ENCODE measurements at regions not wholly inside any gene's neighbourhood (a gene's known extent, or its start where the extent isn't known, plus 50 kb on each side); places are given as distances from the start of the nearest gene placed in this dataset.

GRCh38 chr14:106207316-106207715, 680.9 kb downstream of the TMEM121 start:
- H3K9me3 ChIP-seq: no peaks in the 10 kb centered on the region
- 17% methylated on average over 1 of the region's 1 CpG for WGBS (ENCODE audit: missing lambda C conversion rate)
- no peak for DNase-seq (ENCODE audit: low read depth in 1 of 2, low spot score in 1 of 2)
- no peak for ATAC-seq
- no peaks in the 10 kb centered on the region for H3K4me1 ChIP-seq
- no peak for FAIRE-seq
- H3K27ac ChIP-seq: no peak overlapping the region
- POLR2A ChIA-PET: no interaction called here
- no peak overlapping the region for H3K4me2 ChIP-seq
- TF ChIP-seq ZSCAN20 (CRISPR knock-in tag; IDR thresholded peaks at IDR 0.05) (no peak), FOSB (CRISPR knock-in tag; IDR thresholded peaks at IDR 0.05) (no peak), PHF8 (IDR thresholded peaks at IDR 0.05; ENCODE audit: borderline replicate concordance, low read depth) (no peak), MAZ (IDR thresholded peaks at IDR 0.05; ENCODE audit: borderline replicate concordance, low read depth, low read length) (no peak), KDM1A (IDR thresholded peaks at IDR 0.05; ENCODE audit: low read depth) (no peak), TP53 (CRISPR knock-in tag; IDR thresholded peaks at IDR 0.05) (no peak), EP300 (IDR thresholded peaks at IDR 0.05) (no peak), EHF (CRISPR knock-in tag; IDR thresholded peaks at IDR 0.05) (no peak), HOXA7 (CRISPR knock-in tag; IDR thresholded peaks at IDR 0.05) (no peak), CBX8 (IDR thresholded peaks at IDR 0.05) (no peak)
- TF ChIP-seq, protein P1, sequence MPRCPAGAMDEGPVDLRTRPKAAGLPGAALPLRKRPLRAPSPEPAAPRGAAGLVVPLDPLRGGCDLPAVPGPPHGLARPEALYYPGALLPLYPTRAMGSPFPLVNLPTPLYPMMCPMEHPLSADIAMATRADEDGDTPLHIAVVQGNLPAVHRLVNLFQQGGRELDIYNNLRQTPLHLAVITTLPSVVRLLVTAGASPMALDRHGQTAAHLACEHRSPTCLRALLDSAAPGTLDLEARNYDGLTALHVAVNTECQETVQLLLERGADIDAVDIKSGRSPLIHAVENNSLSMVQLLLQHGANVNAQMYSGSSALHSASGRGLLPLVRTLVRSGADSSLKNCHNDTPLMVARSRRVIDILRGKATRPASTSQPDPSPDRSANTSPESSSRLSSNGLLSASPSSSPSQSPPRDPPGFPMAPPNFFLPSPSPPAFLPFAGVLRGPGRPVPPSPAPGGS (IDR thresholded peaks at IDR 0.05): no peak
- TF ChIP-seq, protein P2, sequence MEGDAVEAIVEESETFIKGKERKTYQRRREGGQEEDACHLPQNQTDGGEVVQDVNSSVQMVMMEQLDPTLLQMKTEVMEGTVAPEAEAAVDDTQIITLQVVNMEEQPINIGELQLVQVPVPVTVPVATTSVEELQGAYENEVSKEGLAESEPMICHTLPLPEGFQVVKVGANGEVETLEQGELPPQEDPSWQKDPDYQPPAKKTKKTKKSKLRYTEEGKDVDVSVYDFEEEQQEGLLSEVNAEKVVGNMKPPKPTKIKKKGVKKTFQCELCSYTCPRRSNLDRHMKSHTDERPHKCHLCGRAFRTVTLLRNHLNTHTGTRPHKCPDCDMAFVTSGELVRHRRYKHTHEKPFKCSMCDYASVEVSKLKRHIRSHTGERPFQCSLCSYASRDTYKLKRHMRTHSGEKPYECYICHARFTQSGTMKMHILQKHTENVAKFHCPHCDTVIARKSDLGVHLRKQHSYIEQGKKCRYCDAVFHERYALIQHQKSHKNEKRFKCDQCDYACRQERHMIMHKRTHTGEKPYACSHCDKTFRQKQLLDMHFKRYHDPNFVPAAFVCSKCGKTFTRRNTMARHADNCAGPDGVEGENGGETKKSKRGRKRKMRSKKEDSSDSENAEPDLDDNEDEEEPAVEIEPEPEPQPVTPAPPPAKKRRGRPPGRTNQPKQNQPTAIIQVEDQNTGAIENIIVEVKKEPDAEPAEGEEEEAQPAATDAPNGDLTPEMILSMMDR (IDR thresholded peaks at IDR 0.05): no peak
- CTCF ChIA-PET: no interaction called here
- no peak overlapping the region for H3K4me3 ChIP-seq

- no peaks in the 10 kb centered on the region for H3K4me1 ChIP-seq
- ATAC-seq (no peak), FAIRE-seq (no peak), DNase-seq (ENCODE audit: low read depth in 1 of 2, low spot score in 1 of 2) (no peak)
- ChIA-PET POLR2A (no interaction called here), CTCF (no interaction called here)
- H3K4me3 ChIP-seq: no peak overlapping the region
- H3K9me3 ChIP-seq: no peaks in the 10 kb centered on the region
- WGBS (ENCODE audit: missing lambda C conversion rate): 0% methylated on average over 2 of the region's 2 CpGs
- TF ChIP-seq HES2 (IDR thresholded peaks at IDR 0.05): no peak
- H3K4me2 ChIP-seq: no peak overlapping the region
- H3K27ac ChIP-seq: no peak overlapping the region
Observed at GRCh38 chr14:106208794-106209193, 682.4 kb downstream of the TMEM121 start.

GRCh38 chr14:106209755-106210154, 683.4 kb downstream of the TMEM121 start:
- Histone ChIP-seq H3K4me1 (no peaks in the 10 kb centered on the region), H3K27ac (no peak overlapping the region), H3K9me3 (no peaks in the 10 kb centered on the region), H3K4me2 (no peak overlapping the region), H3K4me3 (no peak overlapping the region)
- whole genome bisulfite sequencing (ENCODE audit: missing lambda C conversion rate): 49% methylated on average over 4 of the region's 7 CpGs
- CTCF ChIA-PET: interaction anchor here (0.8 kb wide), 1 partner anchor 58 kb away, joined by 3 read pairs; no protein-coding TSS in a partner anchor
- POLR2A ChIA-PET: no interaction called here
- ATAC-seq (no peak), DNase-seq (ENCODE audit: low read depth in 1 of 2, low spot score in 1 of 2) (no peak), FAIRE-seq (no peak)
- TF ChIP-seq CHD4 (IDR thresholded peaks at IDR 0.05; ENCODE audit: borderline replicate concordance): no peak

- ChIA-PET POLR2A (no interaction called here), CTCF (no interaction called here)
- Histone ChIP-seq H3K4me1 (no peaks in the 10 kb centered on the region), H3K4me2 (no peak overlapping the region), H3K27ac (no peak overlapping the region), H3K9me3 (no peaks in the 10 kb centered on the region), H3K4me3 (no peak overlapping the region)
- DNase-seq (ENCODE audit: low read depth in 1 of 2, low spot score in 1 of 2): no peak
- ATAC-seq: peak in 1 of 2 experiments; percentile 47; a peak in 2 of 6 replicates
- no peak for FAIRE-seq
- TF ChIP-seq HES2 (IDR thresholded peaks at IDR 0.05) (no peak), EHMT2 (IDR thresholded peaks at IDR 0.05; ENCODE audit: low read depth) (no peak), RCOR1 (IDR thresholded peaks at IDR 0.05; ENCODE audit: low read depth, low read length) (no peak)
- TF ChIP-seq, protein P2 (IDR thresholded peaks at IDR 0.05): no peak
- WGBS (ENCODE audit: missing lambda C conversion rate): 11% methylated on average over 7 of the region's 7 CpGs
Observed at GRCh38 chr14:106210650-106211049, 684.3 kb downstream of the TMEM121 start.
